A673 (cell line): ENCODE measurements at regions not wholly inside any gene's neighbourhood (a gene's known extent, or its start where the extent isn't known, plus 50 kb on each side); places are given as distances from the start of the nearest gene placed in this dataset.

Source experiments
- EZH2 ChIP-seq: fragments of 200-600 bp; sonication (generic); IDR thresholded peaks from 2 replicates; pipeline ENCODE4 v1.6.1; 2017; ENCODE audit warnings: borderline replicate concordance, low read depth, mild to moderate bottlenecking, mixed read lengths, antibody characterized with exemption, low read length; ENCODE audit not compliant: poor library complexity, severe bottlenecking
- TF ChIP-seq, protein P1 (sequence below): fragments of 300-800, 200-600 bp; sonication (generic); conservative IDR thresholded peaks from 2 replicates; pipeline ENCODE4 v1.5.1; 2017; ENCODE audit warnings: low read depth, mild to moderate bottlenecking, antibody characterized with exemption, low read length, moderate library complexity, mixed read lengths

DNA sequence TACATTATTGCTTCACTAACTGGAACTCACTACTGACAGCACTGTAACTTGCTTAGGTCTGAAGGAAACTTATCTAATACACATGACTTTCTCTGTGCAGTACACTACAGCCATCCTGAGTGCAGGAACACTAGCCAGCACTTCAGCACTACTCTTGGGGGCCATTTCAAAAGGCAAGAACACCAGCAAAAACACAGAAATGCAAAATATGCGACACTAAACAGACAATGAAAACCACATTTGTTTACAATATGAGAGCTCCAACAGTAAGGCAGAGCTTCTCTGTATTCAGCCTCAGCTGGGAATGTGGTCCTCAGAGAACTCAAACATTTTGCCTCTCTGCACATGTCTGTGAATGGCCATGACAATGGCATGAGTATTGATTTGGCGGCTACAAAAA lies 109.6 kb downstream of the ARRDC4 start:
- TF ChIP-seq, protein P1, sequence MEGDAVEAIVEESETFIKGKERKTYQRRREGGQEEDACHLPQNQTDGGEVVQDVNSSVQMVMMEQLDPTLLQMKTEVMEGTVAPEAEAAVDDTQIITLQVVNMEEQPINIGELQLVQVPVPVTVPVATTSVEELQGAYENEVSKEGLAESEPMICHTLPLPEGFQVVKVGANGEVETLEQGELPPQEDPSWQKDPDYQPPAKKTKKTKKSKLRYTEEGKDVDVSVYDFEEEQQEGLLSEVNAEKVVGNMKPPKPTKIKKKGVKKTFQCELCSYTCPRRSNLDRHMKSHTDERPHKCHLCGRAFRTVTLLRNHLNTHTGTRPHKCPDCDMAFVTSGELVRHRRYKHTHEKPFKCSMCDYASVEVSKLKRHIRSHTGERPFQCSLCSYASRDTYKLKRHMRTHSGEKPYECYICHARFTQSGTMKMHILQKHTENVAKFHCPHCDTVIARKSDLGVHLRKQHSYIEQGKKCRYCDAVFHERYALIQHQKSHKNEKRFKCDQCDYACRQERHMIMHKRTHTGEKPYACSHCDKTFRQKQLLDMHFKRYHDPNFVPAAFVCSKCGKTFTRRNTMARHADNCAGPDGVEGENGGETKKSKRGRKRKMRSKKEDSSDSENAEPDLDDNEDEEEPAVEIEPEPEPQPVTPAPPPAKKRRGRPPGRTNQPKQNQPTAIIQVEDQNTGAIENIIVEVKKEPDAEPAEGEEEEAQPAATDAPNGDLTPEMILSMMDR = no peak
- TF ChIP-seq EZH2 = no peak
